Forelimb muscle (tissue), 1 donor: ENCODE measurements at regions not wholly inside any gene's neighbourhood (a gene's known extent, or its start where the extent isn't known, plus 50 kb on each side); places are given as distances from the start of the nearest gene placed in this dataset.

ENCODE experiments used
- DNase-seq: peaks from one replicate; pipeline ENCODE4 v3.0.0-alpha.2; 2013; ENCODE audit warnings: low read depth

- DNase-seq = no peak
These were observed 97.7 kb upstream of the PKDCC start for GRCh38 chr2:41949883-41950665.

GRCh38 chr2:41950666-41950960 is 97.2 kb upstream of the PKDCC start:
- DNase-seq = no peak

GRCh38 chr2:41954304-41955291 is 93.2 kb upstream of the PKDCC start:
- no peak for DNase-seq

GRCh38 chr2:41955316-41956043 is 92.3 kb upstream of the PKDCC start:
- no peak for DNase-seq

- no peak for DNase-seq
These were observed 90.4 kb upstream of the PKDCC start for GRCh38 chr2:41957431-41957830.

- no peak for DNase-seq
These were observed 89.6 kb upstream of the PKDCC start for GRCh38 chr2:41958251-41958650.

- DNase-seq = no peak
These were observed 89.0 kb upstream of the PKDCC start for GRCh38 chr2:41958775-41959174.

GRCh38 chr2:41959760-41960159 is 88.1 kb upstream of the PKDCC start:
- DNase-seq = no peak

GRCh38 chr2:41962922-41963622 is 84.7 kb upstream of the PKDCC start:
- no peak for DNase-seq

GRCh38 chr2:41963661-41964525 is 83.9 kb upstream of the PKDCC start:
- DNase-seq = no peak

GRCh38 chr2:41965173-41965908 is 82.5 kb upstream of the PKDCC start:
- DNase-seq = no peak

- no peak for DNase-seq
These were observed 81.9 kb upstream of the PKDCC start for GRCh38 chr2:41965909-41966295.

- DNase-seq = no peak
These were observed 81.4 kb upstream of the PKDCC start for GRCh38 chr2:41966431-41966893.

- DNase-seq = no peak
These were observed 80.9 kb upstream of the PKDCC start for GRCh38 chr2:41966920-41967319.

- DNase-seq = no peak
These were observed 80.2 kb upstream of the PKDCC start for GRCh38 chr2:41967476-41968181.

GRCh38 chr2:41968182-41968578 is 79.6 kb upstream of the PKDCC start:
- DNase-seq = no peak

GRCh38 chr2:41970988-41971660 is 76.7 kb upstream of the PKDCC start:
- no peak for DNase-seq

GRCh38 chr2:41972179-41972578 is 75.6 kb upstream of the PKDCC start:
- DNase-seq = no peak

GRCh38 chr2:41972819-41973218 is 75.0 kb upstream of the PKDCC start:
- no peak for DNase-seq
